ENCODE measurements at regions not wholly inside any gene's neighbourhood (a gene's known extent, or its start where the extent isn't known, plus 50 kb on each side); places are given as distances from the start of the nearest gene placed in this dataset.

- Histone ChIP-seq H3K4me2 (ENCODE audit: low read length) (no peak overlapping the region), H3K4me1 (ENCODE audit: control insufficient read depth in 1 of 2, insufficient read depth in 2 of 2, low read length in 2 of 2) (no peaks in the 10 kb centered on the region), H3K9me3 (ENCODE audit: control insufficient read depth in 1 of 2, insufficient read depth in 1 of 2, low read depth in 1 of 2, low read length in 2 of 2) (no peaks in the 10 kb centered on the region), H3K36me3 (ENCODE audit: control insufficient read depth in 1 of 2, insufficient read depth in 2 of 2, low read length in 2 of 2) (no peaks in the 10 kb centered on the region), H2AFZ (ENCODE audit: low read depth, low read length, poor library complexity, severe bottlenecking) (no peak overlapping the region), H3K27me3 (ENCODE audit: insufficient read depth, low read length) (no peaks in the 10 kb centered on the region), H3K9me2 (ENCODE audit: insufficient read depth) (no peaks in the 10 kb centered on the region), H4K20me1 (ENCODE audit: insufficient read depth) (no peaks in the 10 kb centered on the region), H3K4me3 (replicated peaks in 1 of 2; ENCODE audit: low read depth in 1 of 2, low read length in 2 of 2) (no peak overlapping the region), H3K27ac (ENCODE audit: low read depth, low read length) (no peak overlapping the region), H3K9ac (ENCODE audit: low read length) (no peak overlapping the region), H3K79me2 (ENCODE audit: insufficient read depth, low read length) (no peaks in the 10 kb centered on the region)
- ChIA-PET POLR2A (no interaction called here), CTCF (no interaction called here), RAD21 (ENCODE audit: low non-redundant PET in 1 of 2, low total read pairs in 2 of 2, uncharacterized antibody in 2 of 2, unreplicated experiment in 2 of 2) (no interaction called here)
- DNase-seq (ENCODE audit: low read depth, low spot score) (no peak), ATAC-seq (no peak)
- TF ChIP-seq SIN3A (IDR thresholded peaks at IDR 0.05; ENCODE audit: low read depth): no peak
- no peak for TF ChIP-seq CEBPB (IDR thresholded peaks at IDR 0.05; ENCODE audit: low read depth)
- TF ChIP-seq SP1 (IDR thresholded peaks at IDR 0.05; ENCODE audit: low read depth): no peak
- TF ChIP-seq MAX (IDR thresholded peaks at IDR 0.05): no peak
- TF ChIP-seq FOSL1 (IDR thresholded peaks at IDR 0.05; ENCODE audit: low read depth): no peak
- no peak for TF ChIP-seq ELF1 (IDR thresholded peaks at IDR 0.05; ENCODE audit: borderline replicate concordance, low read depth)
- no peak for TF ChIP-seq RAD21 (IDR thresholded peaks at IDR 0.05; ENCODE audit: low read depth)
- TF ChIP-seq ATF3 (IDR thresholded peaks at IDR 0.05): no peak
- no peak for TF ChIP-seq EZH2 (IDR thresholded peaks at IDR 0.05)
- TF ChIP-seq JUND (IDR thresholded peaks at IDR 0.05): no peak
- no peak for TF ChIP-seq TCF7L2 (IDR thresholded peaks at IDR 0.05; ENCODE audit: borderline replicate concordance, extremely low read depth, insufficient read depth, insufficient read length)
- no peak for TF ChIP-seq POLR2A (IDR thresholded peaks at IDR 0.05; ENCODE audit: borderline replicate concordance, extremely low read depth, insufficient read depth, insufficient read length)
- no peak for TF ChIP-seq ZNF274 (IDR thresholded peaks at IDR 0.05; ENCODE audit: low read depth, low read length)
- no peak for TF ChIP-seq EGR1 (IDR thresholded peaks at IDR 0.05; ENCODE audit: low read depth)
- no peak for TF ChIP-seq YY1 (IDR thresholded peaks at IDR 0.05; ENCODE audit: extremely low read depth, insufficient replicate concordance, low read depth, low read length)
- BruUV-seq (replicated peaks): no TSS peak
- intact Hi-C loops (cut with micrococcal nuclease): no loop called here
Observed at GRCh38 chr2:204265681-204266181, 279.5 kb upstream of the PARD3B start.
